ENCODE measurements at regions not wholly inside any gene's neighbourhood (a gene's known extent, or its start where the extent isn't known, plus 50 kb on each side); places are given as distances from the start of the nearest gene placed in this dataset.

DNA sequence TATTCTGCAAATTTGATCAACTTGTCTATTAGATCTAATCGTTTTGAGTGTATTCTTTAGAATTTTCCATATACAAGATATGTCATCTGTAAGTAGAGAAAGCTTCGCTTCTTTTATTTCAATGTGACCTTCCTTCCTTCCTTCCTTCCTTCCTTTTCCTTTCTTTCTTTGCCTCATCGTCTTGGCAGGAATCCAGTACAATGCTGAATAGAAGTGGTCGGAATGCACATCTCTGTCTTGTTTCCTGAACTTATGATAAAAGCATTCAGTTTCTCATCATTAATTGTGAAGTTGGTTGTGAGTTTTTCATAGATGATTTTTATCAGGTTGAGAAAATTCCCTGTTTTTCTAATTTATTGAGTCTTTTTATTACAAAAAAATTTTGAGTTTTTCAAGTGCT lies 300.7 kb upstream of the ZNF32 start:
- intact Hi-C loops (cut with DNase I) = no loop called here
- no peak for DNase-seq

DNA sequence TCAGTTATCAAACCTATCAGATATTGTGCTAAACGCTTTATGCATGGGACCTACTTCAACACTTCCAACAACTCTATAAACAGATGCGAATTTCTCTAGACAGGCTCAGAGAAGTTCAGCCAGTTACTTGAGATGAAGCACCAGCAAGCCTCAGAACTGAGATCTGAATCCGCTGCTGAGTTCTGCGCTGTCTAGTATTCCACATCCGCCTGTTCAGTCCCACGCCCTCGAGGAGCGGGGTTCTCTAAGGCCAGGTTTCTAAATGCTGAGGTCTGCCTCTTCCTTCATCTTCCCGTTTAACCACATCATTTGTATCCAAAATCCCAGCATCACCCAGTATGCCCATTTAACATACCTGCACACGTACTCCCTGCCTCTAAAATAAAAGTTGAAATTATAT lies 297.8 kb upstream of the ZNF32 start:
- DNase-seq = no peak
- intact Hi-C loops (cut with DNase I) = no loop called here

DNA sequence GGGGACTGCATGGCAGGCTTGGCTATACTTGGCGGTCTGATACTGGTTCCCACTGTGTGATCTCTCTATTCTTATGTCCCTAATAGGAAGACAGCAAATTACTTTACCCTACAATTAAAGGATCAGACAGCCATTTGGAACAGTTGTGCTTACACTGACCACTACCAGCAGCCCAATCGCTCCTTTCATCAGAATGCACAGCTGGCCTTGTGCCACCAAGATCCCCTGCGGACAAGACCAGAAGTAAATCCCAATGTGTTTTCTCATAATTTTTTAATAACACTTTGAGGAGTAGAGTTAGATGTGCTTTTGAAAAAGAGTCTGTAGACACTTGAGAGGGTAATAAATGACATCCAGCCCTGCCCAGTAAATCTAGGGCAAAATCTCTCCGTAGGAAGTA lies 297.2 kb upstream of the ZNF32 start:
- DNase-seq = no peak
- intact Hi-C loops (cut with DNase I) = no loop called here

DNA sequence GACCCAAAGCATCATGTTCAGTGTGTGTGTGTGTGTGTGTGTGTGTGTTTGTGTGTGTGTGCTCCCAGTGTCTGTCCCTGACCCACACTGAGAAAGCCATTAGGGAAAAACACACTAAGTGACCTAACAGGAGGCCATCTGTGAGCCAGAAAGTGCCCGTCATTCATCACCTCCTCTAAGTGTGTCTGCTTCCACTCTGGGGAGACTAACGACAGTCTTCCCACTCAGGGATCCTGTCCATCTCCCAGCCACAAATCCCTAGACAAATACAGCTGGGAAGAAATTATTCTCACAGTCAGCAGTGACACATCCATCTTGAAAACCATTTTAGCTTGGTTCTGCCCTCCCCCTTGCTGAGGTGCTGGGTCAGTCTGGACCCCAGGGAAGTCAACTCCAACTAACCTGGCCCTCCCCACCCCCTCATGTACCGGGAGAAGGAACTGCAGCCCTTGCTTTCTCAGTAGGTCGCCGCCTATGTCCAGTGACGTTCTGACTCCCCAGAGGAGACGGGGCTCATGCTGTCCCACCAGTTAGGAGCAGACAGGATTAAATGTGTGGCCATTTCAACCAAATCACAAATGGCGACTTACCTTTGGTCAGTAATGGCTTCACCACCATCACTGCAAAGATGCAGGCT lies 296.5 kb upstream of the ZNF32 start:
- DNase-seq = no peak
- intact Hi-C loops (cut with DNase I) = no loop called here

DNA sequence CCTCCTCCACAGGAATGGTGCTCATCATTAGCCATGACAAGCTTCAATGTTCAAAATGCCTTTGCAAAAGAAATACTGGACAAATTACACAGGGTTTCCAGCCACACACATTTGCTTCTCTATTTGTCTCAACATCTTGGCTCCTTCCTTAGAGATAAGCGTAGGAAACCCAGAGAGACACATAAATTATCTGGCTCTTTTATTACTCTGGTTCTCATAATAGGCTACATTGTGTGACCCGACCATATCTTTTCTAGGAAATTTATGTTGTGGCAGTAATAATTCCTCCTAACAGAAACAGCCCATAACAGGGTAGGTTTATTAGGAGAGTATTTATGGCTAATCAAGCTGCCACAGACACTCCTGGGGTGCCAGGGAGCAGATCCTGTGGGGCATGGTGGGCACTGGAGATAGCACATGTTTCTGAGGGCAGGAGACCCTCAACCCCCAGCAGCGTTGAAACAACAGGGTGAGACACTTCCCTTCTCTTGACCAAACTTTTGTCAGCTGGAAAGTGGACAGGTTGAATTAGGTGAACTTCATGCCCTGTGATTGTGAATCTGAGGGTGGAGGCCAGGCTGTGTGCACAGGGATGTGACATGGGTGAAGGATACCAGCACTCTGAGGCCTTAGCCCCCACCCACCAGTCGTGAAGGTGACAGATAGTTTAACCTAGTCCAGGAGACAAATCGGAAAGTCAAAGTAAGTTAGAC lies 295.9 kb upstream of the ZNF32 start:
- intact Hi-C loops (cut with DNase I) = no loop called here
- no peak for DNase-seq

DNA sequence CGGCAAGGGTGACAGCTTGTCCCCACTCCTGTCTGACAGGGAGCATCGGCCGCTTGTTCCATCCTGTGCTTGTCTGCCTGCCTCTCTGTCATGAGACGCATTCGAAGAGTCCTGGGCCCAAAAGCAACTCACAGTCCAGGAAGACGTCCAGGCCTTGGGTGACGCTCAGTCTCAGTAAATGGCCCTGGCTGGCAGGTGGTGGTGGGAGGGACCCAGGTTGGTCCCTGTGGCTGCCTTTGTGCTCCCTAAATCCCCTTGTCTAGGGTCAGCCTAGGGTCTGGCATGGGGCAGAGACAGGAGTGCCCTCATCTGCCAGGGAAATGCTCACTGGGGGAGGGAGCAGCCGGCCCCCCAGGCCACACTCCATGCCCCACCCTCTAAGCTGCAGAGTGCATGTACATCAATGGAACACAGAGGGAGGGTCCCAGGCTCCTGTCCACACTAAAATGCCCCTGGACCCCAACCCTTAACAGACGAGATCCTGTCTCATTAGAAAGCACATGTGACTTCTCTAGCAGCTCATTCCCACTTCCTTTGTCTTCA lies 295.2 kb upstream of the ZNF32 start:
- DNase-seq = no peak
- intact Hi-C loops (cut with DNase I) = no loop called here

DNA sequence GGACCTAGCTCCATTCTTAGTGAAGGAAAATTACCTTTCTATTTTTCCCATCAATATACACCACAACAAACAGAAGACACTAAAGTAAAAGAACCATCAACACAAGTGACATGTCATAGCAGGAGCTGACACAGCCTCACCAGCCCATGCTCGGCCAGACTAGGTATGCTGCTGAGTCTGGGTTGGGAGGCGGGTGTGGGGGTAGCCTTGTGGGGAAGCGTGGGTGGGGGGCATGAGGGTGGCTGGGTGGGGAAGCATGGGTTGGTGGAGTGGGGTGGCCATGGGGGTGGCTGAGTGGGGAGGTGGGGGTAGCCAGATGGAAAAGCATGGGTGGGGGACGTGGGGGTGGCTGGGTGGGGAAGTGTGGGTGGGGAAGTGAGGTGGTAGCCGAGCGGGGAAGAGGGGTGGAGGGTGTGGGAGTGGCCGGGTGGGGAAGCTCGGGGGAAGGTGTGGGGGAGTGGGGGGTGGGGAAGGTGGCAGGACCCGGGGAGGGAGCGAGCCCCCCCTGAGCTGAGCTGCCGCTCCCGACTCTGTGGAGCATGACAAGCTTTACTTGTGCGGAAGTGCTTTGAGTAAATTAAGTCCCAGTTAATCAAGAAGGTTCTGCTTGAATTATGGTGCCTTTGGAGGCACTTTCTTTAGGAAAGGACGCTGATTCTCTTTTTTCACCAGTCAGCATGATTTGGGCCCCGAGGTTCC lies 294.6 kb upstream of the ZNF32 start:
- intact Hi-C loops (cut with DNase I) = no loop called here
- no peak for DNase-seq

DNA sequence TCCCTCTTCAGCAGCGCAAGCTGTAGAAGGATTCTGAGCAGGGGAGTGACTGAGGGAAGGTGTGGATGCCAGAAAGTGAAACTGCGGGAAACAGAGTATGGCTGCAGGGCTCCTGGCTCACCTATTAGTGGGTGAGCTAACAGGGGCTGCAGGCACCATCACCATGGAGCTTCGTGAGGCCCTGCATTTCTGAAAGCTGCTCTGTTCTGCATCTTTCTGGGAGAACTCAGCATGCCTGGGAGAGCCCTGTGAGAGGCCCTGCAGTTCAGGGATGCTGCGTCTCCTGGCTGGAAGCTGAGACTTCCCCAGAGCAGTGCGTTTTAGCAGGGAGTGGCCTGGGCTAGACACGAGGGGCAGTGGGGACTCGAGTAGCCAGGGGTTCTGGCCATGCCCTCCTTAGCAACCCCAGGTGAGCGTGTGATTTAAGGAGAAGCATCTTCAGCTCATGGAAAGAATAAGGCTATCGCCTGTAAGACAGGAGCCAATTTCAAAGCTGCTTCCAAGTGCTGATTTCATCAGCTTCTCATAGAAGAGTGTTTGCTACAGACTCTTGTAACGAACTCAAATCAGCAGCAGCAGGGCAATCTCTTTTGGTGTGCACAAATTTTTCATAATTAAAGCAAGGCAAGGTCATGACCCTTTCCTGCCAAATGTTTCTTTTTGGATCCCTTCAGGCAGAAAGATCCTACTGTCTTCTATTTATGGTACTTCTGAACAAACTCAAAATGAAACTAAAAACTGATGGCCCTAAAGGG lies 293.6 kb upstream of the ZNF32 start:
- intact Hi-C loops (cut with DNase I) = no loop called here
- no peak for DNase-seq

DNA sequence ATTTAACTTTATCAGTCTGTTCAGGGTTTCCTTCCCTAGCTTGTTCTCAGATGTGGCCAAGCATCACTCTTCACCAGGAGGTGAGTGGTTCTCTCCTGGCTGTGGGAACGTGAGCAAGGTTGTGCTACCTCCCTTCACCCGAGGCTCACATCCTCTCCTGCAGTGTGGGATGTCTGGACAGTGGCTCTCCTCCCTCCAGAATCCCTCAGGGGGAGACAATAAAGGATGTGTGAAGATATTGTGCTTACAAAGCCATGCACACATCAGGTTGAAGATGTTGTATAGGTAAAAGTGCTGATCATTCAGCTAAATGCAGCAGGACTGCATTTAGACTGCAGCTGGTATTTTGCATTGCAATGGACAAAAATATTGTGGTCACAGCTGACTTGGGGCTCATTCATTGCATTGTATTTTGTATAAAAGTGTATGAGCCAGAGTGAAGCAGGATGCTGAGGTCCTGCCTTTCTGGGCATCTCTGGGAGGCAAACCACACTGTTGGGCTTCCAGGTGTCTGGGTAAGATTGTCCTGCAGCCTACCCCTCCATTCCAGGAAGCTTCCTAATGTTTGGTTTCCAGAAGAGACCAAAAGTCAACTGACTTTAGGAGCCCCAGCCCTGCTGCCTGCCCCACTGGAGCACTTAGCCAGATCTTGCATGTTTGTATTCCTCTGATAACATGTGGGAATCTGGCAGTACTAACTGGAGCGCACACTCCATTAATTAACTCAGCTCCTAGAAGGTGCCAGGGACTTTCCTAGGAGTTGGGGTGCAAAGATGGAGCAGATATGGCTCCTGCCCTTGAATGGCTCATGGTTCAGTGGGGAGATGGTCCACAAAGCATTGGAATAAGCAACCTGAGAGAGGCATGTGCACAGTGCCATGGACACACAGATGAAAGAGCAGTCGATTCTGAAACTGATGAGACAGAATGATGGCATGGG lies 292.5 kb upstream of the ZNF32 start:
- DNase-seq = no peak
- intact Hi-C loops (cut with DNase I) = no loop called here

DNA sequence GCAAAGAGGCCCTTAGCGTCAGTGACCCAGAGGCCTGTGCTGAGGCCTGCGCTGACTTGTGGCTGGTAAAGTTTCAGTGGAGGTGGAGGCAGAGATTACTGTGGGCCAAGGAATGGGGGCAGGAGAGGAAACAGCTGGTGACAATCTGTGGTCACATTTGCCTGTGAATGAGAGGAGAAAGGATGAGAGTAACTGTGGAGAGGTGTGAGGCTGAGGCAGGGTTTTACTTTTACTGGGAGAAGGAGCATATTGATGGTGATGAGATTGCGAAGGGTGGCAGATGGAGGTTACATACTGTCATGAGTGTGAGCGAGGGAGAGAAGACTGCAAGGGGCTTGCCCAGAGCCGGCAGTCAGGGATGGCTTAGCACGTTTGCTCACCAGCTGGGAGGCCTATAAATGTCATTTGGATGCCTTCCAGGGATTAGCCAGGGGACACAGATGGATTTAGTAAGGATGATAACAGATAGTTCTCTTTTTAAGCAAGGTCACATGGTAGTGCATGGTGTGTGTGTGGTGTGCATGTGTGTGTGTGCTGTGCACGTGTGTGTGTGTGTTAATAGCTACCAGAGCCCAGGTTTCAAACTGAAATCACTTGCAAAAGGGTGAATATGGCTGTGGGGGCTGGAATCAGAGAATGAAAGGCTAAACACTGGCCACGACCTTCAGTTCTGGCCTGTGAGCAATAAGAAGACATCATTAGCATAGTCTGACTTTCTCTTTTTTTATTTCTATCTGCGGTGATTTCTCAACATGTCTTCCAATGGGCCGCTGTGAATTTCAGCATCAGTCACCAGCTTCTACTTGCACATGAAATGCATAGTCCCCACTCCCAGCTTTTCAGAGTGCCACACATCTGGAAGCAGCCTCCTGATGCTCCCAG lies 291.5 kb upstream of the ZNF32 start:
- DNase-seq = no peak
- intact Hi-C loops (cut with DNase I) = no loop called here

DNA sequence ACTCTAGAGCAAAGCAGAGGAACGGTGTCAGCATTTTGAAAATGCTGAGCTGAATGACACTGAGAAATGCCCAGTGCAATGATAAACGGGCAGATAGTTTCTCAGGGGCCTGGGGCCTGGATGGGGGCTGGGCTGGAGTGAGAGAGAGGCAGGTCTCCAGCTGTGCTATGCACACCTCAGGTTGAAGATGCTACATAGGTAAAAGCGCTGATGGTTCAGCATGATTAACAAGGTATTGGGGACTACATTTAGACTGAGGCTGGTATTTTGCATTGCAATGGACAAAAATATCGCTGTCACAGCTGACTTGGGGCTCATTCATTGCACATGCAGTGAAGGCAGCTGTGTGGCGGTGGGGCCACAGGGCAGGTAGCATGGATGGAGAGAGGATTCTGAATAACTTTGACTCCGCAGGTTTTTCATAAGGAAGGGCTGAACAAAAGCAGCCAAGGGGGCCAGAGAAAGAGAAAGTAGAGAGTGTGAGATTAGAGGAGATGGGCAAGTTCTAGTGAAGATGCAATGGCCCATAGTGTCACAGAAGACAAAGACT lies 290.8 kb upstream of the ZNF32 start:
- intact Hi-C loops (cut with DNase I) = no loop called here
- DNase-seq = no peak

DNA sequence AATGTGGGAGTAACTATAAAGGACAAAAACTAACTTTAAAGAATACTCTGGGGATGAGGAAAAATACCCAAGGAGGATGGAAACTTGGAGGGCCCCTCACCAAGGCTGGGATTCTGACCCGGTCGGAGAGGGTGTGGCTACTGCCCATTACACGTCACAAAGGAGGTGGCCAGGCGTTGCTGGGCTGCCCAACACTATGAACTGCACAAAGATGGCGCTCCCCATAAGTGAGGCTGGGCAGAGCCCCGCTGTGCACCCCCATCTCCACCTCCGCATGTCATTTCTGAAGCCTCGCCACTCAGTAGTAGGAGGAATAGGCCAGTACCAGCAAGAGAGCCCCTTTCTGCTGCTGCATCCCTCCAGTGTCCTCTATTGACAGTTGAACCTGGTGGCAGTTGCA lies 290.1 kb upstream of the ZNF32 start:
- DNase-seq = no peak
- intact Hi-C loops (cut with DNase I) = no loop called here

DNA sequence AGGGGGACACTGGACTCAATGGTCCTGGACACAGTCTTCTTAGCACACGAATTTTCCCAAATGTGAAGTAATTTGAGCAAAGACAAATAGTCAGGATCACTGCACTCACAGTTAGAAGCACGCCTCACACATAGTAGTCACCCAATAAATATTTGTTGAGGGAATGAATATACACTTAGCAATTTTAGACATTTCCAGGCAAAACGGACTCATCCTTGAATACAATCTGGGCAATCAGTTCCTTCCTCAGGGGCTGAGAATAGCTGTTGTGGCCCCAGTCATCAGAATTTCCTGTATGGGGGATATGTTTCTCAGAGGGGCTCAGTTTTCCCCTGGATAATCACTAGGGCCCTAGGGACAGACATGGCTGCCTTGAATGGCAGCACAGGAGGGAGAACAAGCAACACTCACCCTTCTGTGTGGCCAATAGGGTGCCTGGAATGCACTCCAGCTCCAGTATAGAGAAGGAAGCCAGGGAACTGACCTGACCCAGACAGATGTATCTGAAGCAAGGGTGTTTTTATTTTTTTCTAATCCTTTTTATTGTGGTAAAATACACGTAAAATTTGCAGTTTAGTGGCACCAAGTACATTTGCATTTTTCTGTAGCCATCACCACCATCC lies 282.7 kb upstream of the ZNF32 start:
- no peak for DNase-seq

DNA sequence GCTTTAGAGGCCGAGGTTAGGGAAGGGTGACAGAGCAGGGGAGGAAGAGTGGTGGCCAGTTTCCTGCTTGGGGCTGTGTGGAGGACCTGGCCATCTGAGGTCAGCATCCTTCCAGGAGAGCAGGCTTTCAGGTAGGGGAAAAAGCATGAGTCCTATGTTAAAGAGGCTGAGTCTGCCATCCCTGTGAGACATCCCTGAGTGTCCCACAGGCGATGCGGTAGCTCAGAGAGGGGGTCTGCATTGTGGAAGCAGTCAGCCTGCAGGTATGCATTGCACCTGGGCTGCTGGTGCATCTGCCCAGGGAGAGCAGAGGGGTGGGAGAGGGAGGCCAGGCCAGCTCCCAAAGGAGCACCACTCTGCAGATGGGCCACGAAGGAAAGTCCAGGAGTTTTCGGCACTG lies 282.1 kb upstream of the ZNF32 start:
- DNase-seq = no peak
- intact Hi-C loops (cut with DNase I) = no loop called here

More for the DNA sequence above, 282.7 kb upstream of the ZNF32 start:
- intact Hi-C loops (cut with DNase I) = no loop called here

DNA sequence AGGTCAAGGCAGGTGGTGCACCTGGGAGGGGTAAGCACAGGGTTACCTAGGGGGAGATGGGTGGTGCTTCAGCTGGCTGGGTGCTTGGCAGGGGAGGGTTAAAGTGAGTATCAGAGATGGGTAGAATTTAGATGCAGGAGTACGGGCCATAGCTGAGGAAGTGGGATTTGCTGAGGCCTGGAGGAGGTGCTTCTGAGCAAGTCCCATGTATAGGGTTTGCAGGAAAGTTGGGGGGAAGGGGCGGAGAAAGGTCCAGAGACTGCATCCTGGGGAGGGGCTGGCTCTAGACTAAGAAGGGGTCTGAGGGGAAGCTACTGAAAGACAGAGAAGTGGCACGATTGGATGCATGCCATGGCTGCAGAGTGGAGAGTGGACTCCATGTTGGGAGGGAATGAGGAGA lies 281.6 kb upstream of the ZNF32 start:
- DNase-seq = no peak
- intact Hi-C loops (cut with DNase I) = no loop called here

DNA sequence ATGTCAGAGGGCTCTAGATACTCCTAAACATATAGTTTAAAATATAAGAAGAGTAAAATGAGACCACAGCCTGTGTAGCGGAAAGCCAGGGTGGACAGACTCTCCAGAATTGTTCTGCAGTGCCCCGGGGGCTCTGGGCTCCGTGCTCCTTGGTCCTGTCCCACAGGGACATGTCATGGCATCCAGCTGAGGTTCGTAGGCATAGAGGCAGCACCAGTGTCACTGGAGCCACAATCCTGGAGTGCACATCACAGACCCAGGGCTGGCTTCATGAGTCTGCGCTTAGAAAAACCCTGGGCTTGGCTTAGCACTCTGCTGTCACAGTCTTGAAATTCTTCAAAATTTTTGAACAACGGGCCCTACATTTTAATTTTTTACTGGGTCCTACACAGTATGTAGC lies 280.4 kb upstream of the ZNF32 start:
- no peak for DNase-seq
- intact Hi-C loops (cut with DNase I) = no loop called here

DNA sequence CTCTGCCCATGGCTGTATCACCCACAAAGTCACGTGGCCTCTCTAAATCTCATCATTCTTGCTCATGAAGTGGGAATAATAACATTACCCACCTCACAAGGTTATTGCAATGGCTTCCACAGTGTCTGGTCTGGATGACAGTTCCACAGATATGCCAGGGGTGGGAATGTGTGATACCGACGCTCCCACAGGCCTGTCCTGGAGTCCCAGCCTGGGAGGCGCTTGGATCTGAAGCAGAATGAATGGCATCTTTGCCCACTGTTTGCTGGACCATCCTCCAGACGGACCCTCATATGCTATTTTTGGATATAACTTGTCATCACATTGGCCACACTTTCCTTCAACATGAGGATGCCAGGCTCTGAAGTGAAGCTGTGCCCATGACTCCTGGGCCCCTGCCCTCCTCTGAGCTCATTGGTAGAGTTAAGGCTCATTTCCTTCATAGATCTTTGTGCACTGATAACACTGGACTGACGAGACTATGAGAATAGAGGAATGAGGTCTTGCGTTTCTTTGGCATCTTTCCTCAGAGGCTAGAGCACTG lies 279.8 kb upstream of the ZNF32 start:
- DNase-seq = no peak
- intact Hi-C loops (cut with DNase I) = no loop called here

DNA sequence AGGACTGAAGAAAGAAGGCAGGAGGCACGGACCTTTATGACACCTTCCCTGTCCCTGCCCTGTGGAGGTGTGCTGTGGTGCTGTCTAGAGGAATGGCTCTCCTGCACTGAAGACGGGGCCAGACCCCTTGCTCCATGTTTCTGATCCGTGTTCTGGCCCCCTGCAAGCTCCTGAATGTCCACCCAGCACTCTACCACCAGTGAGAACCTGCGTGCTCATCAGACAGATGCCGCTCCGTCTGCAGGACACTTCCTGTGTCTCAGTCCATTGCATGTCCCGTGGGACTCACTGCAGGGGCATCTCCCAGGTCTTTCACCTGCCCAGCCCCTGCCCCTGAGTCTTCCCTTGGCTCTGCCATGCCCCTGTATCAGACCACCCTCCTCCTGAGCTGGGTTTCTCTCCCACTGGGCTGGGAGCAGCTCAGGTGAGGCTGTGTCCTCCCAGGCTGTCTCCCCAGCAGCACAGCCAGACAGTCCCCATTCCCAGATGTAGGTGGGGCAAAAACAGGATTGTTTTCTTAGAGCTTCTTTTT lies 278.3 kb upstream of the ZNF32 start:
- intact Hi-C loops (cut with DNase I) = no loop called here
- no peak for DNase-seq

Data from posterior cingulate gyrus (tissue), 11 donors.